ENCODE measurements at regions not wholly inside any gene's neighbourhood (a gene's known extent, or its start where the extent isn't known, plus 50 kb on each side); places are given as distances from the start of the nearest gene placed in this dataset.

GRCh38 chr10:61845950-61846268, 55.6 kb upstream of the ARID5B start:
- Histone ChIP-seq H4K20me1 (replicated peaks in 1 of 2; ENCODE audit: control insufficient read depth in 1 of 2, insufficient read depth in 2 of 2, low read length in 2 of 2) (no peaks in the 10 kb centered on the region), H4K91ac (replicated peaks; ENCODE audit: insufficient read length, low read length) (no peak overlapping the region), H3K14ac (ENCODE audit: insufficient read length) (no peak overlapping the region), H3K56ac (replicated peaks; ENCODE audit: insufficient read length, low read depth, low read length) (no peak overlapping the region), H2BK5ac (ENCODE audit: low read depth, low read length) (no peak overlapping the region), H2BK15ac (ENCODE audit: low read length) (no peak overlapping the region), H2AK5ac (ENCODE audit: low read depth, low read length) (no peak overlapping the region), H3K4me2 (ENCODE audit: insufficient read depth in 1 of 2, low read depth in 2 of 2, low read length in 2 of 2) (no peak overlapping the region; a peak in 1 of 4 replicates), H3K18ac (ENCODE audit: extremely low read depth, low read length) (no peak overlapping the region), H3K4me3 (ENCODE audit: extremely low read depth in 1 of 4, insufficient read depth in 2 of 4, low read depth in 3 of 4, low read length in 4 of 4) (no peak overlapping the region), H3K4me1 (replicated peaks in 1 of 4; ENCODE audit: control insufficient read depth in 3 of 4, insufficient read depth in 4 of 4, low read length in 3 of 4) (peaks cover 0 to 9% (median 5%) of the 10 kb centered on the region in 4 experiments; a peak in 5 of 7 replicates), H4K5ac (ENCODE audit: insufficient read length, low read depth, low read length) (no peak overlapping the region), H2BK120ac (replicated peaks; ENCODE audit: low read depth, low read length) (no peak overlapping the region), H3K9ac (replicated peaks in 1 of 4; ENCODE audit: extremely low read depth in 1 of 4, low read depth in 3 of 4, low read length in 3 of 4) (no peak overlapping the region), H2AFZ (ENCODE audit: low read length) (no peak overlapping the region), H2BK12ac (ENCODE audit: low read depth, low read length) (no peak overlapping the region), H3K79me2 (ENCODE audit: control insufficient read depth in 1 of 2, insufficient read depth in 2 of 2, low read length in 2 of 2) (no peaks in the 10 kb centered on the region), H3K9me3 (ENCODE audit: insufficient read depth in 2 of 2, low read depth in 1 of 2, low read length in 1 of 2) (no peaks in the 10 kb centered on the region), H3K23me2 (ENCODE audit: low read depth, low read length) (no peaks in the 10 kb centered on the region), H4K8ac (ENCODE audit: extremely low read depth, insufficient read depth, low read length) (no peak overlapping the region), H3K27me3 (replicated peaks in 1 of 4; ENCODE audit: control insufficient read depth in 3 of 4, extremely low read depth in 1 of 4, insufficient read depth in 3 of 4, low read length in 3 of 4) (peaks cover 16 to 58% (median 28%) of the 10 kb centered on the region in 4 experiments; a peak in 5 of 7 replicates), H2BK20ac (ENCODE audit: low read length) (no peak overlapping the region), H3K4ac (replicated peaks; ENCODE audit: insufficient read length, low read depth, low read length) (no peak overlapping the region), H3K23ac (ENCODE audit: insufficient read length) (no peak overlapping the region), H3K27ac (ENCODE audit: low read depth, low read length) (no peak overlapping the region), H3K36me3 (ENCODE audit: control insufficient read depth in 2 of 4, insufficient read depth in 4 of 4, low read length in 3 of 4) (no peaks in the 10 kb centered on the region; a peak in 1 of 8 replicates), H3K79me1 (ENCODE audit: low read depth, low read length) (no peaks in the 10 kb centered on the region)
- CTCF ChIA-PET (ENCODE audit: partially characterized antibody) = interaction anchor here (1.3 to 2.0 kb wide), 4 partner anchors 11 to 193 kb away, joined by 3 to 9 read pairs (median 5); no protein-coding TSS in a partner anchor
- WGBS, 2 experiments (ENCODE audit: extremely low coverage in 1 of 2, insufficient coverage in 1 of 2, insufficient read length in 1 of 2, insufficient replicate concordance in 2 of 2, low coverage in 1 of 2, low lambda C conversion rate in 2 of 2, missing lambda C conversion rate in 1 of 2) = 71% methylated on average over 4 of the region's 4 CpGs; no CpG with 5 or more reads in 1 of the 2 experiments
- TF ChIP-seq TCF12 (IDR thresholded peaks at IDR 0.05; ENCODE audit: low read depth, low read length) = peak; percentile 65; the same call in 1 of the 2 replicates
- no peak for TF ChIP-seq POLR2A (IDR thresholded peaks at IDR 0.05; ENCODE audit: control extremely low read depth in 1 of 2, low read depth in 2 of 2, low read length in 2 of 2)
- peak; percentile 47; the same call in 1 of the 2 replicates for TF ChIP-seq POLR2AphosphoS5 (IDR thresholded peaks at IDR 0.05; ENCODE audit: low read depth, low read length)
- TF ChIP-seq TBP (IDR thresholded peaks at IDR 0.05; ENCODE audit: low read depth, low read length) = no peak
- POLR2A ChIA-PET (ENCODE audit: partially characterized antibody) = no interaction called here
- FAIRE-seq (no peak), DNase-seq (ENCODE audit: low read depth in 1 of 2, low spot score in 2 of 2) (no peak)
